ENCODE measurements at regions not wholly inside any gene's neighbourhood (a gene's known extent, or its start where the extent isn't known, plus 50 kb on each side); places are given as distances from the start of the nearest gene placed in this dataset.

- no peaks in the 10 kb centered on the region for H3K9me3 ChIP-seq
- no peaks in the 10 kb centered on the region for H3K27me3 ChIP-seq
- DNase-seq (no peak), ATAC-seq (no peak), FAIRE-seq (no peak)
- H3K27ac ChIP-seq: no peak overlapping the region
- H3K4me1 ChIP-seq: no peaks in the 10 kb centered on the region
- H3K4me3 ChIP-seq: no peak overlapping the region
- intact Hi-C loops (cut with DNase I): no loop called here
- TF ChIP-seq CTCF (IDR thresholded peaks at IDR 0.05): no peak
- H3K36me3 ChIP-seq: no peaks in the 10 kb centered on the region
Measured at GRCh38 chr1:103854279-103854678, 104.6 kb downstream of the AMY1C start.

- DNase-seq: no peak
- no peaks in the 10 kb centered on the region for H3K36me3 ChIP-seq
- FAIRE-seq: no peak
- WGBS, 2 donors: 51 to 73% methylated on average over 2 of the region's 2 CpGs
- H3K4me1 ChIP-seq: no peaks in the 10 kb centered on the region
- ATAC-seq: no peak
- H3K9me3 ChIP-seq: no peaks in the 10 kb centered on the region
- intact Hi-C loops (cut with DNase I): no loop called here
- H3K4me3 ChIP-seq: no peak overlapping the region
- no peak for TF ChIP-seq CTCF (IDR thresholded peaks at IDR 0.05)
- no peak overlapping the region for H3K27ac ChIP-seq
- no peaks in the 10 kb centered on the region for H3K27me3 ChIP-seq
Measured at GRCh38 chr1:103859721-103860120, 110.0 kb downstream of the AMY1C start.

- no peak for ATAC-seq
- FAIRE-seq: no peak
- WGBS, 2 donors: 63 to 72% methylated on average over 3 of the region's 3 CpGs
Measured at GRCh38 chr1:103898576-103899345, 149.1 kb downstream of the AMY1C start.

GRCh38 chr1:103900005-103900404 is 150.3 kb downstream of the AMY1C start:
- Histone ChIP-seq H3K27ac (no peak overlapping the region), H3K4me1 (no peaks in the 10 kb centered on the region), H3K27me3 (no peaks in the 10 kb centered on the region), H3K36me3 (no peaks in the 10 kb centered on the region), H3K4me3 (no peak overlapping the region), H3K9me3 (no peaks in the 10 kb centered on the region)
- intact Hi-C loops (cut with DNase I): no loop called here
- no peak for DNase-seq
- WGBS, 2 donors: 80 to 90% methylated on average over 3 of the region's 3 CpGs
- no peak for FAIRE-seq
- TF ChIP-seq CTCF (IDR thresholded peaks at IDR 0.05): no peak
- no peak for ATAC-seq

More at GRCh38 chr1:103898576-103899345, 149.1 kb downstream of the AMY1C start:
- no peak for DNase-seq
- Histone ChIP-seq H3K4me1 (no peaks in the 10 kb centered on the region), H3K36me3 (no peaks in the 10 kb centered on the region), H3K27me3 (no peaks in the 10 kb centered on the region), H3K9me3 (no peaks in the 10 kb centered on the region), H3K4me3 (no peak overlapping the region), H3K27ac (no peak overlapping the region)
- no peak for TF ChIP-seq CTCF (IDR thresholded peaks at IDR 0.05)
- intact Hi-C loops (cut with DNase I): no loop called here

GRCh38 chr1:103901072-103901471 is 151.4 kb downstream of the AMY1C start:
- 47 to 49% methylated on average over 4 of the region's 4 CpGs for WGBS, 2 donors
- Histone ChIP-seq H3K4me1 (no peaks in the 10 kb centered on the region), H3K36me3 (no peaks in the 10 kb centered on the region), H3K27ac (no peak overlapping the region), H3K4me3 (no peak overlapping the region), H3K27me3 (no peaks in the 10 kb centered on the region), H3K9me3 (no peaks in the 10 kb centered on the region)
- DNase-seq (no peak), FAIRE-seq (no peak), ATAC-seq (no peak)
- TF ChIP-seq CTCF (IDR thresholded peaks at IDR 0.05): no peak
- intact Hi-C loops (cut with DNase I): no loop called here

Measured in pancreas (tissue), 10 donors.